ENCODE measurements at regions not wholly inside any gene's neighbourhood (a gene's known extent, or its start where the extent isn't known, plus 50 kb on each side); places are given as distances from the start of the nearest gene placed in this dataset.

- Histone ChIP-seq H3K4me3 (replicated peaks; ENCODE audit: insufficient read depth, low read length) (no peak overlapping the region), H3K27me3 (ENCODE audit: insufficient read depth, poor library complexity, severe bottlenecking) (no peaks in the 10 kb centered on the region), H3K27ac (replicated peaks) (no peak overlapping the region)
- TF ChIP-seq POLR2AphosphoS5 (IDR thresholded peaks at IDR 0.05; ENCODE audit: low read depth) (no peak), SPI1 (IDR thresholded peaks at IDR 0.05; ENCODE audit: borderline replicate concordance, low read depth) (no peak), GABPA (IDR thresholded peaks at IDR 0.05; ENCODE audit: low read depth) (no peak), CTCF (IDR thresholded peaks at IDR 0.05; ENCODE audit: insufficient read depth, low read length) (no peak), REST (IDR thresholded peaks at IDR 0.05; ENCODE audit: insufficient replicate concordance, low read depth) (no peak)
- DNase-seq (ENCODE audit: low read depth in 1 of 2, low spot score in 1 of 2), result no peak
Measured at GRCh38 chr3:104461431-104461830, 905.3 kb upstream of the ALCAM start.

- TF ChIP-seq CTCF (IDR thresholded peaks at IDR 0.05; ENCODE audit: insufficient read depth, low read length), result no peak
- no peak for TF ChIP-seq GABPA (IDR thresholded peaks at IDR 0.05; ENCODE audit: low read depth)
- no peak for TF ChIP-seq POLR2AphosphoS5 (IDR thresholded peaks at IDR 0.05; ENCODE audit: low read depth)
- TF ChIP-seq SPI1 (IDR thresholded peaks at IDR 0.05; ENCODE audit: borderline replicate concordance, low read depth), result no peak
- no peak for TF ChIP-seq REST (IDR thresholded peaks at IDR 0.05; ENCODE audit: insufficient replicate concordance, low read depth)
- no peak overlapping the region for H3K4me3 ChIP-seq (replicated peaks; ENCODE audit: insufficient read depth, low read length)
- no peak for DNase-seq (ENCODE audit: low read depth in 1 of 2, low spot score in 1 of 2)
- no peak overlapping the region for H3K27ac ChIP-seq (replicated peaks)
- H3K27me3 ChIP-seq (ENCODE audit: insufficient read depth, poor library complexity, severe bottlenecking), result no peaks in the 10 kb centered on the region
Measured at GRCh38 chr3:104472221-104472620, 894.5 kb upstream of the ALCAM start.

- Histone ChIP-seq H3K27me3 (ENCODE audit: insufficient read depth, poor library complexity, severe bottlenecking) (no peaks in the 10 kb centered on the region), H3K4me3 (replicated peaks; ENCODE audit: insufficient read depth, low read length) (no peak overlapping the region), H3K27ac (replicated peaks) (no peak overlapping the region)
- TF ChIP-seq GABPA (IDR thresholded peaks at IDR 0.05; ENCODE audit: low read depth), result no peak
- no peak for TF ChIP-seq CTCF (IDR thresholded peaks at IDR 0.05; ENCODE audit: insufficient read depth, low read length)
- TF ChIP-seq POLR2AphosphoS5 (IDR thresholded peaks at IDR 0.05; ENCODE audit: low read depth), result no peak
- no peak for TF ChIP-seq REST (IDR thresholded peaks at IDR 0.05; ENCODE audit: insufficient replicate concordance, low read depth)
- TF ChIP-seq SPI1 (IDR thresholded peaks at IDR 0.05; ENCODE audit: borderline replicate concordance, low read depth), result no peak
- DNase-seq (ENCODE audit: low read depth in 1 of 2, low spot score in 1 of 2), result no peak
Measured at GRCh38 chr3:104474011-104474410, 892.7 kb upstream of the ALCAM start.

Measured in HL-60 (cell line).